Pancreas (tissue), 10 donors: ENCODE measurements at regions not wholly inside any gene's neighbourhood (a gene's known extent, or its start where the extent isn't known, plus 50 kb on each side); places are given as distances from the start of the nearest gene placed in this dataset.

ENCODE experiments used
- ATAC-seq, 4 donors: fragments of 200-7000 bp; cut with Tn5 transposase; one replicate each; pipeline versions ENCODE4 v1.8.0 to v1.9.1; 2020; ENCODE audit warnings: mild to moderate bottlenecking in 4 of 4, moderate library complexity in 4 of 4
- DNase-seq, 6 donors: peaks; one replicate each; pipeline ENCODE4 v3.0.0-alpha.2; 2020
- FAIRE-seq: peaks from 2 replicates; lab custom pipeline; 2012; peaks lifted over from hg19 to GRCh38; lab: Jason Lieb, UNC
- H3K27ac ChIP-seq, 4 donors: fragments of 200-600 bp; sonication (generic); 1 replicate in 3 of 4; 2 replicates in 1 of 4; pipeline versions ENCODE4 v1.5.0 to v1.8.0; 2020
- H3K27me3 ChIP-seq, 4 donors: fragments of 200-600 bp; one replicate each; pipeline ENCODE4 v1.8.0; 2021
- H3K36me3 ChIP-seq, 3 donors: fragments of 200-600 bp; sonication (generic) in 1 of 3; one replicate each; pipeline versions ENCODE4 v1.5.0 to v1.8.0; 2020 to 2021
- H3K4me1 ChIP-seq, 3 donors: fragments of 200-600 bp; one replicate each; pipeline ENCODE4 v1.8.0; 2021
- H3K4me3 ChIP-seq, 4 donors: fragments of 200-600 bp; sonication (generic) in 2 of 4; one replicate each; pipeline versions ENCODE4 v1.5.0 to v1.8.0; 2020 to 2021
- H3K9me3 ChIP-seq, 4 donors: fragments of 200-600 bp; one replicate each; pipeline ENCODE4 v1.8.0; 2021
- CTCF ChIP-seq, 4 donors: fragments of 200-600 bp; sonication (generic) in 3 of 4; IDR thresholded peaks; one replicate each; pipeline versions ENCODE4 v1.5.0 to v1.8.0; 2021; ENCODE audit warnings: antibody characterized with exemption in 4 of 4
- WGBS, 2 donors: extraction: QIAGEN DNeasy Blood & Tissue Kit; methylation state at CpG; one replicate each; pipeline ENCODE4 v1.1.7; 2013; 5-methylcytosine and 5-hydroxymethylcytosine counted together
- intact Hi-C, 3 donors: fragments of 100-400 bp; cut with DNase I; formaldehyde crosslinking; loops; one replicate each; pipeline versions ENCODE4 v1.11.1 to v1.14.2; 2022
- donor health status: healthy with polysubstance abuse.
- donor health status: DM: no; HTN: no; CAD: no; lungs with moderate emphysema.
- donor health status: DM: no; HTN: no; CAD: no.
- donor health status: control.
- donor health status: control.
- donor health status: Bipolar disorder and iron deficiency.
- donor health status: DM: yes; HTN: yes; CAD: no.
- donor health status: DM: no; HTN: no; CAD: no.
- donor health status: DM: no; HTN: no; CAD: no.
- donor health status: DM: yes; HTN: yes; CAD: no.

DNA sequence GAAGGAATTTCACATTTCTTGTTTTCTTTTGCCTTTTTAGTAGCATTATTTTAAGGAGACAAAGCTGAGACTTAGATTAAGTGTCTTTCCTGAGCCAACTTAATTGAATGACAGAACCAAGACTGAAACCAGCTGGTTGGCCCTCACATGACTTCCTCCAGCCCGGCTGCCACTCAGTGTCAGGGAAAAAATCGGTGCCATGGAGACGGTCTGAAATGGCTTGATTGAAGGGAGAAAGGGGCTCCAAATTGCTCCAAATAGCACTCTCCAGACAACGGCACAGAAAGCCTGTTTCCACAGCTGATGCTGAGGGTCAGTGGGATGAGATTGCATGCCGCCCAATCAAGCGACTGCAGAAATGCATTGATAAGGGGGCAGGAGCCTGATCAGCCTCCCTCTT is 475.2 kb upstream of the IL12A start:
- Histone ChIP-seq H3K36me3 (no peaks in the 10 kb centered on the region), H3K4me1 (no peaks in the 10 kb centered on the region), H3K4me3 (no peak overlapping the region), H3K9me3 (no peaks in the 10 kb centered on the region), H3K27ac (no peak overlapping the region), H3K27me3 (no peaks in the 10 kb centered on the region)
- no peak for ATAC-seq
- FAIRE-seq: no peak
- DNase-seq: no peak
- no peak for TF ChIP-seq CTCF (IDR thresholded peaks at IDR 0.05)
- intact Hi-C loops: no loop called here
- 45 to 59% methylated on average over 6 of the region's 6 CpGs for WGBS, 2 donors

GRCh38 chr3:159513867-159514380 is 474.7 kb upstream of the IL12A start:
- Histone ChIP-seq H3K4me3 (no peak overlapping the region), H3K36me3 (no peaks in the 10 kb centered on the region), H3K27me3 (no peaks in the 10 kb centered on the region), H3K4me1 (no peaks in the 10 kb centered on the region), H3K27ac (no peak overlapping the region), H3K9me3 (no peaks in the 10 kb centered on the region)
- ATAC-seq (no peak), DNase-seq (no peak), FAIRE-seq (no peak)
- intact Hi-C loops: no loop called here
- TF ChIP-seq CTCF (IDR thresholded peaks at IDR 0.05): no peak
- WGBS, 2 donors: 67 to 71% methylated on average over 5 of the region's 5 CpGs

- FAIRE-seq: no peak
- no peak overlapping the region for H3K27ac ChIP-seq
- intact Hi-C loops: no loop called here
Observed at GRCh38 chr3:159517105-159517504, 471.5 kb upstream of the IL12A start.

GRCh38 chr3:159520638-159521037 is 468.0 kb upstream of the IL12A start:
- FAIRE-seq (no peak), ATAC-seq (no peak), DNase-seq (no peak)
- 56 to 65% methylated on average over 3 of the region's 3 CpGs for WGBS, 2 donors
- no peak for TF ChIP-seq CTCF (IDR thresholded peaks at IDR 0.05)
- no peaks in the 10 kb centered on the region for H3K9me3 ChIP-seq
- no peak overlapping the region for H3K4me3 ChIP-seq
- intact Hi-C loops: no loop called here
- no peaks in the 10 kb centered on the region for H3K36me3 ChIP-seq
- no peak overlapping the region for H3K27ac ChIP-seq
- H3K27me3 ChIP-seq: no peaks in the 10 kb centered on the region
- no peaks in the 10 kb centered on the region for H3K4me1 ChIP-seq

More at GRCh38 chr3:159517105-159517504, 471.5 kb upstream of the IL12A start:
- no peaks in the 10 kb centered on the region for H3K4me1 ChIP-seq
- no peak for DNase-seq
- no peak for TF ChIP-seq CTCF (IDR thresholded peaks at IDR 0.05)
- no peak overlapping the region for H3K4me3 ChIP-seq
- WGBS, 2 donors: 42 to 54% methylated on average over 1 of the region's 1 CpG
- no peaks in the 10 kb centered on the region for H3K27me3 ChIP-seq
- H3K9me3 ChIP-seq: no peaks in the 10 kb centered on the region
- no peak for ATAC-seq
- no peaks in the 10 kb centered on the region for H3K36me3 ChIP-seq

DNA sequence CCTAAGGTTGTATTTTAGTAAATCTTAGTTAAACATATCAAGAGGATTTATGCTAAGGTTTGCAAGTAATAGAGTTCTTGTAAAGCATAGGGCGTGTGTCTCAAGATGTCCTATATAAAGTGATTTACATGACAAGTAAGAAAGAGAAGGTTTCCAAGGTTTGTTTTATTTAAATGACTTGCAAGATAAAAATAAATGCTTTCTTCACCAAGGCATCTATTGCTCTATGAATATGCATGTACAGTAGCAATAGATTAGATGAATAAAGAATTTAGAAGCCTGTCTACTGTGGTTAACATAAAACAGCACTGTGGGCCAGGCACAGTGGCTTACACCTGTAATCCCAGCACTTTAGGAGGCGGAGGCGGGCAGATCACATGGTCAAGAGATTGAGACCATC is 466.4 kb upstream of the IL12A start:
- TF ChIP-seq CTCF (IDR thresholded peaks at IDR 0.05): no peak
- WGBS, 2 donors: 70 to 77% methylated on average over 3 of the region's 3 CpGs
- ATAC-seq (no peak), FAIRE-seq (no peak), DNase-seq (no peak)
- intact Hi-C loops: no loop called here
- no peaks in the 10 kb centered on the region for H3K9me3 ChIP-seq
- no peak overlapping the region for H3K27ac ChIP-seq
- H3K27me3 ChIP-seq: no peaks in the 10 kb centered on the region
- no peak overlapping the region for H3K4me3 ChIP-seq
- H3K36me3 ChIP-seq: no peaks in the 10 kb centered on the region
- no peaks in the 10 kb centered on the region for H3K4me1 ChIP-seq
